Gastrocnemius medialis (tissue), 4 donors: ENCODE measurements at regions not wholly inside any gene's neighbourhood (a gene's known extent, or its start where the extent isn't known, plus 50 kb on each side); places are given as distances from the start of the nearest gene placed in this dataset.

Source experiments
- ATAC-seq, 2 donors: fragments of 150-250 bp; one replicate each; pipeline ENCODE4 v1.9.1; 2016
- DNase-seq, 2 donors: peaks; one replicate each; pipeline ENCODE4 v3.0.0-alpha.2; 2019
- H3K27ac ChIP-seq, 4 donors: fragments of 200-600 bp; sonication (generic); 1 replicate in 1 of 4; 2 replicates in 3 of 4; pipeline ENCODE4 v1.5.1; 2016 to 2018; ENCODE audit warnings: mild to moderate bottlenecking in 2 of 4, moderate library complexity in 1 of 4
- H3K27me3 ChIP-seq, 3 donors: fragments of 200-600 bp; sonication (generic) in 2 of 3; 1 replicate in 1 of 3; 2 replicates in 2 of 3; pipeline versions ENCODE4 v1.5.1 to v1.6.0; 2016 to 2019; ENCODE audit warnings: mild to moderate bottlenecking in 1 of 3, moderate library complexity in 1 of 3
- H3K36me3 ChIP-seq, 2 donors: fragments of 200-600 bp; sonication (generic) in 1 of 2; one replicate each; pipeline ENCODE4 v1.5.1; 2017 to 2018
- H3K4me1 ChIP-seq, 2 donors: fragments of 200-600 bp; sonication (generic) in 1 of 2; one replicate each; pipeline ENCODE4 v1.5.1; 2016 to 2017; ENCODE audit warnings: mild to moderate bottlenecking in 2 of 2
- H3K4me3 ChIP-seq, 4 donors: fragments of 200-600 bp; sonication (generic) in 3 of 4; 1 replicate in 1 of 4; 2 replicates in 3 of 4; pipeline ENCODE4 v1.5.1; 2016 to 2019; ENCODE audit warnings: mild to moderate bottlenecking in 2 of 4
- H3K9me3 ChIP-seq, 3 donors: fragments of 200-600 bp; sonication (generic) in 2 of 3; 1 replicate in 1 of 3; 2 replicates in 2 of 3; pipeline ENCODE4 v1.5.1; 2016 to 2019
- CTCF ChIP-seq, 5 experiments: fragments of 450-650 bp in 3 of 5; fragments of 200-600 bp in 2 of 5; sonication (generic) in 2 of 5; IDR thresholded peaks in 4 of 5; conservative IDR thresholded peaks in 1 of 5; 1 replicate in 4 of 5; 2 replicates in 1 of 5; pipeline ENCODE4 v1.5.1; 2016 to 2019; ENCODE audit warnings: antibody characterized with exemption in 5 of 5, mild to moderate bottlenecking in 3 of 5, moderate library complexity in 3 of 5
- POLR2A ChIP-seq, 2 donors: fragments of 450-650 bp; IDR thresholded peaks; one replicate each; pipeline ENCODE4 v1.6.1; 2017; ENCODE audit warnings: antibody characterized with exemption in 2 of 2, mild to moderate bottlenecking in 2 of 2, moderate library complexity in 2 of 2
- in situ Hi-C, 4 donors: fragments of 200-750 bp; cut with MboI; loops; one replicate each; pipeline versions ENCODE4 v1.15.0 to v1.8.0; 2017; ENCODE audit warnings: low sequenced_read_pairs in 4 of 4
- intact Hi-C: fragments of 100-400 bp; cut with DNase I; formaldehyde crosslinking; loops from one replicate; pipeline ENCODE4 v1.15.1; 2023; ENCODE audit warnings: low total_unique reads

- in situ Hi-C loops (no loop called here), intact Hi-C loops (no loop called here)
- Histone ChIP-seq H3K4me3 (no peak overlapping the region), H3K4me1 (peaks cover 8 to 11% of the 10 kb centered on the region in 2 donors), H3K27ac (no peak overlapping the region), H3K27me3 (no peaks in the 10 kb centered on the region), H3K36me3 (no peaks in the 10 kb centered on the region), H3K9me3 (no peaks in the 10 kb centered on the region)
- TF ChIP-seq POLR2A (IDR thresholded peaks at IDR 0.05) (no peak), CTCF (IDR thresholded peaks at IDR 0.05 in 4 of 5, conservative IDR thresholded peaks at IDR 0.05 in 1 of 5) (no peak)
- no peak for DNase-seq
- no peak for ATAC-seq
Observed at GRCh38 chr5:5764246-5764645, 341.8 kb downstream of the ICE1 start.

- in situ Hi-C loops (no loop called here), intact Hi-C loops (no loop called here)
- TF ChIP-seq CTCF (IDR thresholded peaks at IDR 0.05 in 4 of 5, conservative IDR thresholded peaks at IDR 0.05 in 1 of 5) (no peak), POLR2A (IDR thresholded peaks at IDR 0.05) (no peak)
- Histone ChIP-seq H3K4me3 (no peak overlapping the region), H3K9me3 (no peaks in the 10 kb centered on the region), H3K27ac (no peak overlapping the region), H3K27me3 (no peaks in the 10 kb centered on the region), H3K36me3 (no peaks in the 10 kb centered on the region), H3K4me1 (no peaks in the 10 kb centered on the region)
- no peak for ATAC-seq
- DNase-seq = no peak
Observed at GRCh38 chr5:5756762-5757161, 334.3 kb downstream of the ICE1 start.

GRCh38 chr5:5755888-5756287 is 333.4 kb downstream of the ICE1 start:
- in situ Hi-C loops (no loop called here), intact Hi-C loops (no loop called here)
- H3K27me3 ChIP-seq = no peaks in the 10 kb centered on the region
- TF ChIP-seq CTCF (IDR thresholded peaks at IDR 0.05 in 4 of 5, conservative IDR thresholded peaks at IDR 0.05 in 1 of 5) = no peak
- TF ChIP-seq POLR2A (IDR thresholded peaks at IDR 0.05) = no peak
- H3K27ac ChIP-seq = no peak overlapping the region
- no peaks in the 10 kb centered on the region for H3K9me3 ChIP-seq
- H3K4me1 ChIP-seq = no peaks in the 10 kb centered on the region
- H3K36me3 ChIP-seq = no peaks in the 10 kb centered on the region
- ATAC-seq (no peak), DNase-seq (no peak)
- H3K4me3 ChIP-seq = no peak overlapping the region

- H3K4me3 ChIP-seq = no peak overlapping the region
- H3K27ac ChIP-seq = no peak overlapping the region
- no peaks in the 10 kb centered on the region for H3K9me3 ChIP-seq
- in situ Hi-C loops (no loop called here), intact Hi-C loops (no loop called here)
- DNase-seq = no peak
- H3K4me1 ChIP-seq = no peaks in the 10 kb centered on the region
- TF ChIP-seq CTCF (IDR thresholded peaks at IDR 0.05 in 4 of 5, conservative IDR thresholded peaks at IDR 0.05 in 1 of 5) = no peak
- TF ChIP-seq POLR2A (IDR thresholded peaks at IDR 0.05) = no peak
- H3K36me3 ChIP-seq = no peaks in the 10 kb centered on the region
- no peak for ATAC-seq
- H3K27me3 ChIP-seq = no peaks in the 10 kb centered on the region
Observed at GRCh38 chr5:5752844-5753243, 330.4 kb downstream of the ICE1 start.

- in situ Hi-C loops (no loop called here), intact Hi-C loops (no loop called here)
- H3K4me3 ChIP-seq = no peak overlapping the region
- ATAC-seq (no peak), DNase-seq (no peak)
- no peaks in the 10 kb centered on the region for H3K4me1 ChIP-seq
- H3K9me3 ChIP-seq = no peaks in the 10 kb centered on the region
- TF ChIP-seq CTCF (IDR thresholded peaks at IDR 0.05 in 4 of 5, conservative IDR thresholded peaks at IDR 0.05 in 1 of 5) (no peak), POLR2A (IDR thresholded peaks at IDR 0.05) (no peak)
- no peaks in the 10 kb centered on the region for H3K27me3 ChIP-seq
- no peaks in the 10 kb centered on the region for H3K36me3 ChIP-seq
- H3K27ac ChIP-seq = no peak overlapping the region
Observed at GRCh38 chr5:5751987-5752386, 329.5 kb downstream of the ICE1 start.
